Fibroblast of pulmonary artery (primary cell): ENCODE measurements at regions not wholly inside any gene's neighbourhood (a gene's known extent, or its start where the extent isn't known, plus 50 kb on each side); places are given as distances from the start of the nearest gene placed in this dataset.

ENCODE experiments used
- DNase-seq: peaks from one replicate; pipeline ENCODE4 v3.0.0-alpha.2; 2010; ENCODE audit warnings: low read depth
- H3K4me3 ChIP-seq: replicated peaks from 2 replicates; pipeline ENCODE4 v1.5.1; 2011; ENCODE audit warnings: low read depth, mild to moderate bottlenecking, control low read depth, low read length, moderate library complexity
- CTCF ChIP-seq: IDR thresholded peaks from 2 replicates; pipeline ENCODE4 v1.5.1; 2011; ENCODE audit warnings: mild to moderate bottlenecking, control low read depth, low read length, inconsistent platforms; ENCODE audit errors: missing control alignments

DNA sequence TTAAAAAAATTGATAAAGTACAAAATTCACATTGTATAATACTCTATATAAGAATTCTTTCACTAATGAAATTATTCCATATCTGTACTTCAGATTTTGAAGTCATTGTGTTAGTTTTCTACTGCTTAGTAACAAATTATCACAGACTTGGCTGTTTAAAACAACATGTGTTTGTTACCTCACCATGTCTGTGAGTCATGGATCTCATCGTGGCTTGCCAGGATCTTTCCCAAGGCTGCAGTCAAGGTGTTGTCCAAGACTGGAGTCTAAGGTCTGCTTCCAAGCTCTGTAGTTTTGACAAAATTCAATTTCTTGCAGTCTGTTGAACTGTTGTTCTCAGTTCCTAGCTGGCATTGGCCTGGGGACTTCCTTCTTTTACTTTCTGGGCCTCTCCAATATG, 1286.9 kb downstream of the ADGRL3 start:
- no peak for TF ChIP-seq CTCF
- peak; percentile 34 for DNase-seq
- H3K4me3 ChIP-seq, result no peak overlapping the region

GRCh38 chr4:62484357-62484756, 1284.2 kb downstream of the ADGRL3 start:
- no peak for TF ChIP-seq CTCF
- no peak for DNase-seq
- H3K4me3 ChIP-seq, result no peak overlapping the region

DNA sequence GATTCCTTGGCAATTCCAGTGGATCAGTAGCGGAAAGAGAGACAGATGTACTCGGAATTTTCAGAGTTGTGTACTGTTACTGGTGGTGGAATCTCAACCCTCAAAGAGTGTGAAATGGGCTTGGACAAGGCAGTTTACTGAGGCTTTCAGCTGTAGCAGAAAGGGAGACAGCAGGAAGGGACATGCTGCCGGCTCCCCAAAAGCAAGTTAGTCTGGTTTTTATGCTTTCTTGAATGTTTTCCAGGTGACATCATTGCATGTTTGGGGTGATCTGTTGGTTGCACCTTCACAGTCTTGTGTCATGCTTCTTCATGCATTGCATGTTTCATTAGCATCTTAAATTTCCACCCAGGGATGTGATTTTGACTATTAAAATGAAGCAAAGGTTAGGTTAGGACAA, 1282.2 kb downstream of the ADGRL3 start:
- DNase-seq, result no peak
- H3K4me3 ChIP-seq, result no peak overlapping the region
- TF ChIP-seq CTCF, result no peak

DNA sequence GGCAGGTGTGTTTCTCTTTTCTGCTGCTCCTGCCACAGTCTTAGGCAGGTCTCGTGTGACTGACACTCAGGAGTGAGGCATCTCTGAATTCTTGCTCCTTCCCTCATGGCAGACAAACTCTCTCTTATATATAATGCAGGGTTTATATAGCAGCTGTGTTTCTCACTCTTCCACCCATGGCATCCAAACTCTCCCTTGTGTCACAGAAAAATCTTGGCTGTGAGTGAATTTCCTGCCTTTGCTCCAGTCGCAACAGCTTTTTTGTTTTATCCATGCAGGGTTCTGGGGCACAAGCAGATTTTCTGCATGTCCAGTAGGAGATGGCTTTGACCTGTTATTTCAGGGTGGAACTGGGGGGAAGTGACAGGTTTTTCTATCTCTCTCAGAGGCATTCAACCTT, 1275.5 kb downstream of the ADGRL3 start:
- TF ChIP-seq CTCF, result no peak
- no peak overlapping the region for H3K4me3 ChIP-seq
- no peak for DNase-seq

- H3K4me3 ChIP-seq, result no peak overlapping the region
- DNase-seq, result no peak
- no peak for TF ChIP-seq CTCF
Observed at GRCh38 chr4:62474802-62475201, 1274.7 kb downstream of the ADGRL3 start.

DNA sequence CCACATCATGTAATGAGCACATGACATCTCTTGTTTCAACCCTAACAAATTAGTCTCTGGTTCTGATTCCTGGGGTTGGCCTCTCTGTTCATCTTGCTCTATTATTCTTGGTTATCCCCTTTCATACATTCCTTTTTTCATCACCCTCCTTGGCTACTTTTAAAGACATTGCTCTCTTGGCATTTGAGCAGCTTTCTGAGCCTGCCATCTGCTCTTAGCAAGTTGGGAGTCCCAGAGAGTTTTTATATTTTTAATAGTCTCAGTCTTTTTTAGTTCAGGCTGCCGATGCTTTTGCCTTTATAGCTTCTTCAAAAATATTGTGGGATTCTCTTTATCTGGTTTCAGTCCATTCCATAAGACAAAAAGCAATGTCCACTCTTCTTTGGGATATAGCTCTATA, 1270.9 kb downstream of the ADGRL3 start:
- DNase-seq, result no peak
- no peak for TF ChIP-seq CTCF
- no peak overlapping the region for H3K4me3 ChIP-seq

DNA sequence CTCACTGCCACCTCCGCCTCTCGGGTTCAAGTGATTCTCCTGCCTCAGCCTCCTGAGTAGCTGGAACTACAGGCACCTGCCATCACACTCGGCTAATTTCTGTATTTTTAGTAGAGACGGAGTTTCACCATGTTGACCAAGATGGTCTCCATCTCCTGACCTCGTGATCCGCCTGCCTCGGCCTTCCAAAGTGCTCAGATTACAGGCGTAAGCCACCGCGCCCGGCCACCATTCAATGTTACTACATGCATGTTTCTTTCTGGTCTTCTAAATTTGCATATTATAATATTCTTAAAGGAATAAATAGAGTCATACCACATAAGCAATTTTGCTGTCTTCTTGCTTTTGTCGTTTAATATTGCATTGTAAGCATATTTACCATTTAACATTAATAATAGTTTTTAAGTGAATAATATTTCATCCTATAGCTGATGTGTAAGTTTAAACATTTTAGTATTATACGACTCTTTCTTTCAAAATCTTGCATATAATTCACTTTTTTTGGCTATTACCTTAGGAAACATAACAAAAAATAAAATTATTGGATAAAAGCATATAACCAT, 1270.4 kb downstream of the ADGRL3 start:
- no peak for TF ChIP-seq CTCF
- no peak overlapping the region for H3K4me3 ChIP-seq
- DNase-seq, result no peak
